PC-3 (cell line): ENCODE measurements at regions not wholly inside any gene's neighbourhood (a gene's known extent, or its start where the extent isn't known, plus 50 kb on each side); places are given as distances from the start of the nearest gene placed in this dataset.

ENCODE experiments used
- EZH2 ChIP-seq: fragments of 300-600 bp; sonication (generic); IDR thresholded peaks from one replicate; pipeline ENCODE4 v1.6.1; 2017; ENCODE audit warnings: antibody characterized with exemption, mild to moderate bottlenecking, low read length; ENCODE audit not compliant: unreplicated experiment
- TF ChIP-seq, protein P1 (sequence below): fragments of 300-600 bp; sonication (generic); conservative IDR thresholded peaks from 2 replicates; pipeline ENCODE4 v1.5.1; 2017; ENCODE audit warnings: antibody characterized with exemption, low read depth, mild to moderate bottlenecking, low read length

DNA sequence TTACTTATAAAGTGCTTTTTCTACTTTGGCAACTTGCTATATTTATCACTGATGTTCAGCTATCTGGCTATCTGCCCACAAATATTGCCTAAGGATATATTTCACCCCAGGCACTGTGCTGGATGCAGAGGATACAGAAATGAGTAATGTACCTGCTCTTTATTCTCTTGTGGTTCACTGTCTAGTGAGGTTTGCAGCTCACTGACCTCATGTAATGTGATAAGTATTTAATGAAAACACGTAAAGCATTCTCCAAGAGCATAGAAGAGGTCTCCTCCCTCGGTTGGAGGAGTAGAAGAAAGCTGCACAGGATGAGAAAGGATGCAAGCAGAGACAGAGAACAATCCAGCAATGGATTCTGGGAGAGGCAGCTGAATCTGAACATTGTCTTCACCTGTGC is 610.7 kb downstream of the CBLN4 start:
- TF ChIP-seq, protein P1, sequence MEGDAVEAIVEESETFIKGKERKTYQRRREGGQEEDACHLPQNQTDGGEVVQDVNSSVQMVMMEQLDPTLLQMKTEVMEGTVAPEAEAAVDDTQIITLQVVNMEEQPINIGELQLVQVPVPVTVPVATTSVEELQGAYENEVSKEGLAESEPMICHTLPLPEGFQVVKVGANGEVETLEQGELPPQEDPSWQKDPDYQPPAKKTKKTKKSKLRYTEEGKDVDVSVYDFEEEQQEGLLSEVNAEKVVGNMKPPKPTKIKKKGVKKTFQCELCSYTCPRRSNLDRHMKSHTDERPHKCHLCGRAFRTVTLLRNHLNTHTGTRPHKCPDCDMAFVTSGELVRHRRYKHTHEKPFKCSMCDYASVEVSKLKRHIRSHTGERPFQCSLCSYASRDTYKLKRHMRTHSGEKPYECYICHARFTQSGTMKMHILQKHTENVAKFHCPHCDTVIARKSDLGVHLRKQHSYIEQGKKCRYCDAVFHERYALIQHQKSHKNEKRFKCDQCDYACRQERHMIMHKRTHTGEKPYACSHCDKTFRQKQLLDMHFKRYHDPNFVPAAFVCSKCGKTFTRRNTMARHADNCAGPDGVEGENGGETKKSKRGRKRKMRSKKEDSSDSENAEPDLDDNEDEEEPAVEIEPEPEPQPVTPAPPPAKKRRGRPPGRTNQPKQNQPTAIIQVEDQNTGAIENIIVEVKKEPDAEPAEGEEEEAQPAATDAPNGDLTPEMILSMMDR = no peak
- TF ChIP-seq EZH2 = no peak
